Hepatocyte (in vitro differentiated cells): ENCODE measurements at regions not wholly inside any gene's neighbourhood (a gene's known extent, or its start where the extent isn't known, plus 50 kb on each side); places are given as distances from the start of the nearest gene placed in this dataset.

ENCODE experiments used
- EZH2 ChIP-seq: fragments of 200-600 bp; sonication (generic); IDR thresholded peaks from 2 replicates; pipeline ENCODE4 v1.6.1; 2016; ENCODE audit warnings: antibody characterized with exemption, mild to moderate bottlenecking, borderline replicate concordance
- TF ChIP-seq, protein P1 (sequence below): fragments of 200-600 bp; sonication (generic); IDR thresholded peaks from 2 replicates; pipeline ENCODE4 v1.5.1; 2016; ENCODE audit warnings: antibody characterized with exemption, mild to moderate bottlenecking; ENCODE audit not compliant: poor library complexity

DNA sequence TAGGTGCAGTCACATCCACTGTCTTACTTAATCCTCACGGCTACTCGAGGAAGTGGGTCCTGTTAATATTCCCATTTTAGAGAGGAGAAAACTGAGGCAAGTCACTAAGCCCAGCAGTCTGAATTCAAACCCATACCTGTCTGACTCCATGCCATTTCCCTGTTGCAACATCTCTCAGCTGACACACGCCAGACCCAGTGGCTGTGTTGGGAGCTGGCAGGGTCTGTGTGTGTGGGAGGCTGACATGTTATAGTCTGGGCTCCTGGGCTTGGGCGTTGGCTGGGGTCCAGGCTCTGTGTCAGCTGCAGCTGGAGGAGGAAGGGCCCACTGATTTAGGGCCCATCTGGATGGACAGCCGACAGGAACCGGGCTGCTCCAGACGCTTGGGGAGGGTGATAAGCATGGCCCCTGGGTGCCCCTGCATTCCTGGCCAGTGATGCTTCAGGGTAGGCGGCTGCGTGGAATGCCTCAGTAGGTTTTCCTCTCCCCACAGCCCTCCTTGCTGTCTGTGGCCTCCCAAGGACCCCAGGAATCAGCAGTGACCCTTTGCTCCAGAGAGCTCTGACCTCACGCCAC, 562.5 kb downstream of the MN1 start:
- TF ChIP-seq, protein P1, sequence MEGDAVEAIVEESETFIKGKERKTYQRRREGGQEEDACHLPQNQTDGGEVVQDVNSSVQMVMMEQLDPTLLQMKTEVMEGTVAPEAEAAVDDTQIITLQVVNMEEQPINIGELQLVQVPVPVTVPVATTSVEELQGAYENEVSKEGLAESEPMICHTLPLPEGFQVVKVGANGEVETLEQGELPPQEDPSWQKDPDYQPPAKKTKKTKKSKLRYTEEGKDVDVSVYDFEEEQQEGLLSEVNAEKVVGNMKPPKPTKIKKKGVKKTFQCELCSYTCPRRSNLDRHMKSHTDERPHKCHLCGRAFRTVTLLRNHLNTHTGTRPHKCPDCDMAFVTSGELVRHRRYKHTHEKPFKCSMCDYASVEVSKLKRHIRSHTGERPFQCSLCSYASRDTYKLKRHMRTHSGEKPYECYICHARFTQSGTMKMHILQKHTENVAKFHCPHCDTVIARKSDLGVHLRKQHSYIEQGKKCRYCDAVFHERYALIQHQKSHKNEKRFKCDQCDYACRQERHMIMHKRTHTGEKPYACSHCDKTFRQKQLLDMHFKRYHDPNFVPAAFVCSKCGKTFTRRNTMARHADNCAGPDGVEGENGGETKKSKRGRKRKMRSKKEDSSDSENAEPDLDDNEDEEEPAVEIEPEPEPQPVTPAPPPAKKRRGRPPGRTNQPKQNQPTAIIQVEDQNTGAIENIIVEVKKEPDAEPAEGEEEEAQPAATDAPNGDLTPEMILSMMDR = no peak
- TF ChIP-seq EZH2 = no peak
